ENCODE measurements at regions not wholly inside any gene's neighbourhood (a gene's known extent, or its start where the extent isn't known, plus 50 kb on each side); places are given as distances from the start of the nearest gene placed in this dataset.

DNA sequence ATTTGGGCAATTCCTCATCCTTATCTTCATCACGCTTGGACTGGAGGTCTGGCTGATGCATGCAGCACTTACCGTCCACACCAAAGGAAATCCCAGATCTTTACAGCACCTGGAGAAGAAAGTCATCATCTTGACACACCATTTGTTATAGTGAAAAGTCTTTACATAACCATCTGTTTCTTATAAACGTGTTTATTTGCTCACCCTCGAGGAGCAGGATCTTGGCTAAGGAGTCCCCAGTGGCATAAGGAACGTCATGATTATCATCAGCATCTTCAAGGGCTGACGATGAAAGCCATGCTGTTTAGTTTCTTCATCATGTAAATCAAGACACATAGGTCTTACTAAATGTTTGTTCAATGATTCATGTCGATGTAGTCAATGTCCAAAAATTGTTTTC, 248.8 kb upstream of the ELAC2 start:
- no peak overlapping the region for H3K56ac ChIP-seq (replicated peaks; ENCODE audit: insufficient read length, low read depth, low read length)
- no peaks in the 10 kb centered on the region for H3K79me2 ChIP-seq (ENCODE audit: control insufficient read depth in 1 of 2, insufficient read depth in 2 of 2, low read length in 2 of 2)
- no peaks in the 10 kb centered on the region for H4K20me1 ChIP-seq (replicated peaks in 1 of 2; ENCODE audit: control insufficient read depth in 1 of 2, insufficient read depth in 2 of 2, low read length in 2 of 2)
- ChIA-PET CTCF (ENCODE audit: partially characterized antibody) (no interaction called here), POLR2A (ENCODE audit: partially characterized antibody) (no interaction called here)
- no peak overlapping the region for H3K4me2 ChIP-seq (ENCODE audit: insufficient read depth in 1 of 2, low read depth in 2 of 2, low read length in 2 of 2)
- peaks cover 0 to 3% (median 0%) of the 10 kb centered on the region in 4 experiments; a peak in 1 of 7 replicates for H3K4me1 ChIP-seq (replicated peaks in 1 of 4; ENCODE audit: control insufficient read depth in 3 of 4, insufficient read depth in 4 of 4, low read length in 3 of 4)
- H3K9ac ChIP-seq (replicated peaks in 1 of 4; ENCODE audit: extremely low read depth in 1 of 4, low read depth in 3 of 4, low read length in 3 of 4), result no peak overlapping the region
- H3K23me2 ChIP-seq (ENCODE audit: low read depth, low read length), result no peaks in the 10 kb centered on the region
- no peak overlapping the region for H3K23ac ChIP-seq (ENCODE audit: insufficient read length)
- H3K9me3 ChIP-seq (ENCODE audit: insufficient read depth in 2 of 2, low read depth in 1 of 2, low read length in 1 of 2), result no peaks in the 10 kb centered on the region
- no peak overlapping the region for H2BK120ac ChIP-seq (replicated peaks; ENCODE audit: low read depth, low read length)
- H3K14ac ChIP-seq (ENCODE audit: insufficient read length), result no peak overlapping the region
- FAIRE-seq (no peak), DNase-seq (ENCODE audit: low read depth in 1 of 2, low spot score in 2 of 2) (no peak)
- no peak overlapping the region for H2BK5ac ChIP-seq (ENCODE audit: low read depth, low read length)
- no peak overlapping the region for H2BK20ac ChIP-seq (ENCODE audit: low read length)
- H2AFZ ChIP-seq (ENCODE audit: low read length), result no peak overlapping the region
- no peak overlapping the region for H2AK5ac ChIP-seq (ENCODE audit: low read depth, low read length)
- no peak overlapping the region for H3K4me3 ChIP-seq (ENCODE audit: extremely low read depth in 1 of 4, insufficient read depth in 2 of 4, low read depth in 3 of 4, low read length in 4 of 4)
- H3K18ac ChIP-seq (ENCODE audit: extremely low read depth, low read length), result no peak overlapping the region
- no peaks in the 10 kb centered on the region for H3K36me3 ChIP-seq (ENCODE audit: control insufficient read depth in 2 of 4, insufficient read depth in 4 of 4, low read length in 3 of 4)
- H3K79me1 ChIP-seq (ENCODE audit: low read depth, low read length), result no peaks in the 10 kb centered on the region
- H3K4ac ChIP-seq (replicated peaks; ENCODE audit: insufficient read length, low read depth, low read length), result no peak overlapping the region
- H4K91ac ChIP-seq (replicated peaks; ENCODE audit: insufficient read length, low read length), result no peak overlapping the region
- no peak for TF ChIP-seq RXRA (IDR thresholded peaks at IDR 0.05; ENCODE audit: insufficient read depth, low read depth, low read length)
- no peak for TF ChIP-seq SIX5 (IDR thresholded peaks at IDR 0.05; ENCODE audit: low read depth, low read length)
- no peak for TF ChIP-seq CTBP2 (IDR thresholded peaks at IDR 0.05; ENCODE audit: borderline replicate concordance, insufficient read depth, insufficient read length, low read length)
- TF ChIP-seq CBX5 (IDR thresholded peaks at IDR 0.05; ENCODE audit: low read depth, low read length), result no peak
- no peak for TF ChIP-seq TAF1 (IDR thresholded peaks at IDR 0.05; ENCODE audit: low read depth, low read length)
- TF ChIP-seq MAX (IDR thresholded peaks at IDR 0.05), result no peak
- no peak for TF ChIP-seq SIRT6 (IDR thresholded peaks at IDR 0.05; ENCODE audit: low read length)
- TF ChIP-seq EGR1 (IDR thresholded peaks at IDR 0.05; ENCODE audit: borderline replicate concordance, low read depth, low read length), result no peak
- TF ChIP-seq GABPA (IDR thresholded peaks at IDR 0.05; ENCODE audit: borderline replicate concordance, insufficient read depth, low read length), result no peak
- H3K27me3 ChIP-seq (replicated peaks in 1 of 4; ENCODE audit: control insufficient read depth in 3 of 4, extremely low read depth in 1 of 4, insufficient read depth in 3 of 4, low read length in 3 of 4), result no peaks in the 10 kb centered on the region; a peak in 1 of 7 replicates
- no peak overlapping the region for H4K5ac ChIP-seq (ENCODE audit: insufficient read length, low read depth, low read length)
- no peak overlapping the region for H4K8ac ChIP-seq (ENCODE audit: extremely low read depth, insufficient read depth, low read length)
- H3K27ac ChIP-seq (ENCODE audit: low read depth, low read length), result no peak overlapping the region
- 86% methylated on average over 7 of the region's 7 CpGs; no CpG with 5 or more reads in 1 of the 2 experiments for WGBS, 2 experiments (ENCODE audit: extremely low coverage in 1 of 2, insufficient coverage in 1 of 2, insufficient read length in 1 of 2, insufficient replicate concordance in 2 of 2, low coverage in 1 of 2, low lambda C conversion rate in 2 of 2, missing lambda C conversion rate in 1 of 2)
- H2BK15ac ChIP-seq (ENCODE audit: low read length), result no peak overlapping the region
- H2BK12ac ChIP-seq (ENCODE audit: low read depth, low read length), result no peak overlapping the region
